OCI-LY1 (cell line): ENCODE measurements at regions not wholly inside any gene's neighbourhood (a gene's known extent, or its start where the extent isn't known, plus 50 kb on each side); places are given as distances from the start of the nearest gene placed in this dataset.

Experiments
- CTCF ChIP-seq: fragments of 200-600 bp; sonication (generic), shearing (Covaris generic); IDR thresholded peaks from 2 replicates; pipeline ENCODE4 v1.5.1; 2017; ENCODE audit warnings: mild to moderate bottlenecking, antibody characterized with exemption, low read length, moderate library complexity, mixed read lengths
- EZH2 ChIP-seq: fragments of 200-600 bp; sonication (generic), shearing (Covaris generic); IDR thresholded peaks from 2 replicates; pipeline ENCODE4 v1.8.0; 2017; ENCODE audit warnings: borderline replicate concordance, mixed run types, mild to moderate bottlenecking, antibody characterized with exemption, low read length, moderate library complexity, mixed read lengths

DNA sequence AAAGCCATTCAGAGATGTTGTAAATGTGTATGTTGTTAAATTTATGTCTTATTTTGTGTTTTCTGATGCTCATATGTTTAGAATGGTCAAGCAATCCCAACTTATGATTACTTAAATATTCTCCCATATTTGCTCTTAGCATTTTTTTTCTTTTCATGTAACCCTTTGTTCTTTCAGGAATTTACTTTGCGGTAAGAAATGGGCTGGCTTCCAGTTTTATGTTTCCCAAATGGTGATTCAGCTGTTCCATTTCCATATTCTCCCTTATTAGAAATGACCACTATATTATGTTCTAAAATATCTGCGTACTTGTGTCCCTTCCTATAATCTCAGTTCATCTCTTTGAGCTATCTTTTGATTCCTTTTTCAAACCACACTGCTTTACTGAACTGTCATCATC, 113.7 kb downstream of the CDH26 start:
- TF ChIP-seq EZH2 = no peak
- TF ChIP-seq CTCF = no peak
